ENCODE measurements at regions not wholly inside any gene's neighbourhood (a gene's known extent, or its start where the extent isn't known, plus 50 kb on each side); places are given as distances from the start of the nearest gene placed in this dataset.

GRCh38 chr2:176647325-176648165 is 378.3 kb downstream of the MTX2 start:
- DNase-seq (ENCODE audit: low read depth, low spot score) = no peak
- Histone ChIP-seq H3K27ac (no peak overlapping the region), H3K9ac (ENCODE audit: insufficient read length) (no peak overlapping the region), H3K4me3 (no peak overlapping the region), H3K9me3 (ENCODE audit: low read depth, low read length) (no peaks in the 10 kb centered on the region), H3K36me3 (ENCODE audit: insufficient read depth, low read length) (no peaks in the 10 kb centered on the region)
- TF ChIP-seq POLR2AphosphoS5 (IDR thresholded peaks at IDR 0.05; ENCODE audit: borderline replicate concordance, low read depth, low read length) = no peak
- TF ChIP-seq EZH2 (IDR thresholded peaks at IDR 0.05) = no peak

- no peak for DNase-seq (ENCODE audit: low read depth, low spot score)
- TF ChIP-seq POLR2AphosphoS5 (IDR thresholded peaks at IDR 0.05; ENCODE audit: borderline replicate concordance, low read depth, low read length) (no peak), FOXP2 (optimal IDR thresholded peaks at IDR 0.05; ENCODE audit: control extremely low read depth, extremely low read length, insufficient read depth) (no peak), EZH2 (IDR thresholded peaks at IDR 0.05) (no peak)
- Histone ChIP-seq H3K9ac (ENCODE audit: insufficient read length) (no peak overlapping the region), H3K27ac (peak overlapping the region; percentile 39; the same call in 1 of the 2 replicates), H3K4me3 (no peak overlapping the region), H3K36me3 (ENCODE audit: insufficient read depth, low read length) (no peaks in the 10 kb centered on the region), H3K9me3 (ENCODE audit: low read depth, low read length) (no peaks in the 10 kb centered on the region)
These were observed 379.6 kb downstream of the MTX2 start for GRCh38 chr2:176648700-176649297.

GRCh38 chr2:176650104-176650837 is 381.0 kb downstream of the MTX2 start:
- H3K4me3 ChIP-seq = peak overlapping the region; percentile 53
- TF ChIP-seq FOXP2 (optimal IDR thresholded peaks at IDR 0.05; ENCODE audit: control extremely low read depth, extremely low read length, insufficient read depth) (no peak), EZH2 (IDR thresholded peaks at IDR 0.05) (no peak), POLR2AphosphoS5 (IDR thresholded peaks at IDR 0.05; ENCODE audit: borderline replicate concordance, low read depth, low read length) (no peak)
- peak overlapping the region; percentile 62 for H3K9ac ChIP-seq (ENCODE audit: insufficient read length)
- H3K9me3 ChIP-seq (ENCODE audit: low read depth, low read length) = no peaks in the 10 kb centered on the region
- H3K36me3 ChIP-seq (ENCODE audit: insufficient read depth, low read length) = no peaks in the 10 kb centered on the region
- DNase-seq (ENCODE audit: low read depth, low spot score) = no peak
- H3K27ac ChIP-seq = peak overlapping the region; percentile 98

GRCh38 chr2:176650838-176651555 is 381.8 kb downstream of the MTX2 start:
- no peak for DNase-seq (ENCODE audit: low read depth, low spot score)
- Histone ChIP-seq H3K27ac (peak overlapping the region; percentile 98), H3K9me3 (ENCODE audit: low read depth, low read length) (no peaks in the 10 kb centered on the region), H3K4me3 (peak overlapping the region; percentile 53), H3K36me3 (ENCODE audit: insufficient read depth, low read length) (no peaks in the 10 kb centered on the region), H3K9ac (ENCODE audit: insufficient read length) (peak overlapping the region; percentile 62)
- TF ChIP-seq FOXP2 (optimal IDR thresholded peaks at IDR 0.05; ENCODE audit: control extremely low read depth, extremely low read length, insufficient read depth) = no peak
- TF ChIP-seq EZH2 (IDR thresholded peaks at IDR 0.05) = no peak
- no peak for TF ChIP-seq POLR2AphosphoS5 (IDR thresholded peaks at IDR 0.05; ENCODE audit: borderline replicate concordance, low read depth, low read length)

GRCh38 chr2:176652300-176653182 is 383.3 kb downstream of the MTX2 start:
- no peak for TF ChIP-seq FOXP2 (optimal IDR thresholded peaks at IDR 0.05; ENCODE audit: control extremely low read depth, extremely low read length, insufficient read depth)
- TF ChIP-seq EZH2 (IDR thresholded peaks at IDR 0.05) = no peak
- TF ChIP-seq POLR2AphosphoS5 (IDR thresholded peaks at IDR 0.05; ENCODE audit: borderline replicate concordance, low read depth, low read length) = no peak
- H3K36me3 ChIP-seq (ENCODE audit: insufficient read depth, low read length) = no peaks in the 10 kb centered on the region
- peak overlapping the region; percentile 62 for H3K4me3 ChIP-seq
- no peaks in the 10 kb centered on the region for H3K9me3 ChIP-seq (ENCODE audit: low read depth, low read length)
- no peak for DNase-seq (ENCODE audit: low read depth, low spot score)
- peak overlapping the region; percentile 98 for H3K27ac ChIP-seq
- peak overlapping the region; percentile 67 for H3K9ac ChIP-seq (ENCODE audit: insufficient read length)

- peak overlapping the region; percentile 98 for H3K27ac ChIP-seq
- peak; percentile 29 for TF ChIP-seq FOXP2 (optimal IDR thresholded peaks at IDR 0.05; ENCODE audit: control extremely low read depth, extremely low read length, insufficient read depth)
- TF ChIP-seq POLR2AphosphoS5 (IDR thresholded peaks at IDR 0.05; ENCODE audit: borderline replicate concordance, low read depth, low read length) = peak; percentile 56
- TF ChIP-seq EZH2 (IDR thresholded peaks at IDR 0.05) = no peak
- H3K9me3 ChIP-seq (ENCODE audit: low read depth, low read length) = no peaks in the 10 kb centered on the region
- DNase-seq (ENCODE audit: low read depth, low spot score) = no peak
- peak overlapping the region; percentile 67 for H3K9ac ChIP-seq (ENCODE audit: insufficient read length)
- peak overlapping the region; percentile 62 for H3K4me3 ChIP-seq
- no peaks in the 10 kb centered on the region for H3K36me3 ChIP-seq (ENCODE audit: insufficient read depth, low read length)
These were observed 384.5 kb downstream of the MTX2 start for GRCh38 chr2:176653479-176654443.
